Central memory CD4-positive, alpha-beta T cell (primary cell): ENCODE measurements at regions not wholly inside any gene's neighbourhood (a gene's known extent, or its start where the extent isn't known, plus 50 kb on each side); places are given as distances from the start of the nearest gene placed in this dataset.
"Not testable (repeated sequence)": the region's sequence is repeated elsewhere in the genome, so short reads cannot be mapped to it uniquely, and the experiment has no call there.

Source experiments
- DNase-seq: peaks from one replicate; pipeline ENCODE4 v3.0.0; 2022

DNA sequence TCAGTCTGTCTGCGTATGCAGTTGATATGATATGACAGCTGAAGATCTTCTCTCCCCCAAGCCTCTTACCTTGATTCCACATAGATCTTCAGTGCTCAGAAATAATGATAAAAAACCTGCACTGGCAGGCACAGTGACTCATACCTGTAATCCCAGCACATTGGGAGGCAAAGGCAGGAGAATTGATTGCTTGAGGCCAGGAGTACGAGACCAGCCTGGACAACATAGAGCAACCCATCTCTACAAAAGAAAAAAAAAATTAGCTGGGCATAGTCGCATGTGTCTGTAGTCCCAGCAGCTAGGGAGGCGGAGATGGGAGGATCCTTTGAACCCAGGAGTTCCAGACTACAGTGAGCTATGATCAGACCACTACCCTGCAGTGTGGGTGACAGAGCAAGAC is 551.0 kb upstream of the MIR17HG start:
- DNase-seq, result no peak

DNA sequence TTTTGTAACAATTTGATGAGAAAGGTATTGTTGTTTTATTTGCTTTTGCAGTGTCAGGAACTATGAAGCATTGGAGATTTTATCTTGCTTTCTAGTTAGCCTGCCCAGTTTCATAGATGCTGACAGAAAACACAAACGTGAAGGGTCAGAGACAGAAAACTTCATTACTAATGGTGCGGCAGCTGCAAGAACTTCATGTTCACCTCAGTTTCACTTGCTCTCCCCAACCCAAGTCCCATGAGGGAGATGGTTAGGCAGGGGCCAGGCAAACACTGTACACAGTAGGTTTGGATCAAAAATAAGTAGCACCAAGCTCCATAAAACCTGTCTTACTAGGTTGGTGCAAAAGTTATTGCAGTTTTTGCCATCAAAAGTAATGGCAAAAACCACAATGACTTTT is 550.2 kb upstream of the MIR17HG start:
- DNase-seq, result no peak

DNA sequence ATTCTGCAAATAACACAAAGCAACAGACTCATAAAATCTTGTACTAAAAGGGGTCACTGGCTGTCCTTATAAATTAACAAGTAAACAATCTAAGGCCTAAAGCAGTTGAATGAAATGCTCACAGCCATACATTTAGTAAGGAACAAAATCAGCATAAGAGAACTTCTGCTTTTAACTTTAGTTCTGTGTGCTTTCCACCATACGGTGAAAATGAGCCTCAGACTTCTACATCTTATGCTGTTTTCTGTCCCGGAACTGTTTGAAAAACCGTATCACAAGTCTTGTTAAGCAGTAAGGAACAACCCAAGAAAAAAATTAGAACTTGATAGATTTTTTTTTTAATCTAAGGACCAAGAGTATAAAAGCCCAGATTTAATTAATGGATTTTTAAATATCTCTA is 549.1 kb upstream of the MIR17HG start:
- no peak for DNase-seq

DNA sequence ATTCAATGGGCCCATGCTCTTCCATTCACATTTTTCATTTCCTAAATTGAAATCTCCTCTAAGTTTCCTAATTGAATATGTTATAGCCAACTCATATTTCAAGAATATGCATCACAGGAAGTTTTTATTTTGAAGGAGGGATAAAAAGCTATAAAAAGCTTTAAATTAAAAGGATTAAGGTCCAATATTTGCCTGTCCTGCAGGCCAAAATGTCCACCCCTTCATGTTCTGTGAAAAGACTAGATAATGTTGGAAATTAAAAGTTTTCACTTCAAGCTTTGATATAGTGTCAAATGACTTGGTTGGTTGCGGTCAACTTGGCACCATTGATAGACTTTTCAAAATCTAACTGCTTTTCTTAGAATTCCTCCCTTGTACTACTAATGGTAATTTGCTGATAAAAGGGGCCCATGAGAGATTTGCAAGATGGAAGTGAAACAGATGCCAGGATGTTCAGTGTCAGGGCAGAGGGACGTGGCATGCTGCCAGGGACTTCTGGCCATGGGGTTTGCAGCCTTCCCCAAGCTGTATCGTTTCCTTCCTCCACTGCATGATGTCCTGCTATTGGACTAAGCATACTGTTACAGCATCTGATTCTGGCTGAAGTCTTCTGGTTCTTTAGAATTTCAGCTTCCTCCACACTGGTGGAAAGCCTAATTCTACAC is 547.3 kb upstream of the MIR17HG start:
- no peak for DNase-seq

DNA sequence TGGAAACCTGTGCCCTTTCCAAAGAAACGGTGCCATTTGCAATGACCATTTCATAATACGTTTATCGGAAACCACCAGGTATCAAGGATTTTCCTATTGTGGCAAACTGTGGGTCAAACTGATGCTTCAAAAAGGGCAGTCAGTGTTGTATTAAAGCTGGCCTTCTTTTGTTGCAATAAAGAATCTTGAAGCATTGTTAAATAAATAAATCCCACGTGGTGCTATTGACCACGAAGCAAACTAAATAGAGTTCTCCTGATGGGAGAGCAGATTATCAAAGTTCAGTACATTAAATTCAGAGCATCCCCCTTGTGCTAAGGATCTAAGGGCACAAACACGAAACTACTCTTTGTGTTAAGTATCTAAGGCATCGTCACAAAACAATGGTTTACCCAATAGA is 545.9 kb upstream of the MIR17HG start:
- DNase-seq, result no peak

DNA sequence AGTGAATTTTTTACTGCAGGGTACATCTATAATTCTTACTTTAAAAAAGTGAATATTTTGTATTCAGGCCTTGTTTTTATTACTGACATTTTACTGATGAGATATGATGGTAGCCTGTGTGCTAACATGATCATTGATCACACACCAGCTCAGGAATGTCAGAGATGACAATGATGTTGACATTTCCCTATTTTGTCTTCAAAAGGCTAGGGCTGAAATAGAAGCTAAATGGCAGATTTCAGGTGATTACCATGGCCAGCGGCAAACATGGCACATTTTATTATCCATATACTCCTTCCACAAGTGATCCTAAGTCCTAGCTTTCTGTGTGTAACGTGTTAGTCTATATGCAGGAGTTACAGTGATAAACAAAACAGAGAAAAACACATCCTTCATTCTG is 544.3 kb upstream of the MIR17HG start:
- DNase-seq, result no peak

DNA sequence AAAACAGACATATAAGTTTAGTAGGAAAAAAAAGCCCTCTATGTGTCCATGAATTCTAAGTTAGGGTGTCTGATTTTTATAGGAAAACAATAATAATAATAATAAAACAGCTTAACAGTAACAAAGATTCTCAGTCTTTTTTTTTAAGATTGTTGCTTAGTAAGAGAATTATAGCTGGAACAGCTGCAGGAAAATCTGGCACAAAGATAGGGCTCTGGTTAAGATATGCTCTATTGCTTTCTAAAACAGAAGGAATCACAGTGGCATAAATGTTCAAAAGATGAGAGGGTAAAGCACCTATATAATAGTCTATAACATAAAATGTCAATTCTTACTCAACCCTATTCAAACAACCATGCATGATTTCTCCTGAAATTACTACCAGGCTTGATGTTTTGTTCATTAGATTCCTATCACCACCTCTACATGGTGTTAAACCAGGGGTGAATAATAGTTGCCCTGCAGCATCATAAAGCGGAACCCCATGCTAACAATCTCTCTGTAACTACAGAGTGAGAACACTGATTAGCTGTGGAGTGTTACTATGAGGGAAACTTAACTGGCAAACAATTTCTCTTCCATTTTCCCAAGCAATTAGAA is 541.4 kb upstream of the MIR17HG start:
- no peak for DNase-seq

DNA sequence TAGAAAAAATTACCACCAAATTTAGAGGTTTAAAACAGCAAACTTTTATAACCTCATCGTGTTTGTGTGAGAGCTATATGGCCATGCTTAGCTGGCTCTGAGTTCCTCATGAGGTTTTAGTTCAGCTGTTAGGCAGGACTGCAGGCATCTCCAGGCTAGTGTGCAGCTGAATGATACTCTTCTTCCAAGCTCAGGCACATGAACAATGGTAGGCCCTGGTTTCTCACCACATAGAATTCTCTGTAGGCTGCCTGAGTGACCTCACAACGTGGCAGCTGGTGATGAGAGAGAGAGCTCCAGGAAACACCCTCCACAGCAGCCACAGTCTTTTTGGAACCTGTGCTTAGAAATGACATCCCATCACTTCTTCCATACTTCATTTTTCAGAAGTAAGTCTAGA is 540.6 kb upstream of the MIR17HG start:
- DNase-seq, result no peak

DNA sequence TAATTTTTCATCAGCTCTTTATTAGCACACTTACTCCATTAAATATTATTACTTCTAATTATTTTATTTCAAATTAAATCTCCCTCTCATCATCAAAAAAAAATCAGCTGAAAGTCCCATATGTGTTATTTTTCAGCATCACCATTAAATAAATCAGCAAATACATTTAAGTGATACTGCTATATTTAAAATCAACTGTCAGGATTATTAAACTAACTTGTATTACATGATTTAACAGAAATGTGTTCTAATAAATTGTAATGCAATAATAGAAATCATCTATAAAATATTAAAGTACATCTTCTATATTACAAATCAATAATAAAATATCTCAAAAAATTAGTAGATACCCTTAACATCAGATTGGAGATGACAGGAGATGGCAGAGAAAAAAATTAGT is 538.6 kb upstream of the MIR17HG start:
- no peak for DNase-seq

DNA sequence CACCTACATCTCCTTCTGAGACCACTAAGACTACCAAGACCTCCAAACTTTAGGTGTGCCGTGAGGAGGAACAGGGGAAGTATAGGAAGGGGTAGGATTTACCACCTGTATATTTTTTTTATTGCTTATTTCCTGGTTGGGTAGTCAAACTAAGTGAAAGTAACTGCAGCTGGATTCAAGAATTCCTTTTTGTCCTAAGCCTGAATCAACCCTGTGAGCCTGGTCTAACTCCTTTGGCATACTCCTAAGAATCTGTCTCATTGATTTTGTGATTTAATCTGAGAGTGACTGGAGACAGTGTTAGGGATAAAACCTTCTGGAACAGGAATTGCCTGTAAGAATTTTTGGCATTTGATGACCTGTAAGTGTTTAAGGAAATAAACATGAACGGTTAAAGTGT is 523.5 kb upstream of the MIR17HG start:
- DNase-seq, result no peak

DNA sequence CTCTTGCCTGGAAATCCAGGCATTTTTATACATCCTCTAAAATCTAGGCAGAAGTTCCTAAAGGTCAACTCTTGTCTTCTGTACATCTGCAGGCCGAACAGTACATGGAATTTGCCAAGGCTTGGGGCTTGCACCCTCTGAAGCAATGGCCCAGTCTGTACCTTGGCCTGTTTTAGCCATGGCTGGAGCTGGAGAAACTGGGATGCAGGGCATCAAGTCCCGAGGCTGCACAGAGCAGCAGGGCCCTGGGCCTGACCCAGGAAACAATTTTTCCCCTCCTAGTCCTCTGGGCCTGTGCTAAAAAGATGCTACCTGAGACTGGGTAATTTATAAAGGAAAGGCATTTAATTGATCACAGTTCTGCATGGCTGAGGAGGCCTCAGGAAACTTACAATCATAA is 520.8 kb upstream of the MIR17HG start:
- no peak for DNase-seq

DNA sequence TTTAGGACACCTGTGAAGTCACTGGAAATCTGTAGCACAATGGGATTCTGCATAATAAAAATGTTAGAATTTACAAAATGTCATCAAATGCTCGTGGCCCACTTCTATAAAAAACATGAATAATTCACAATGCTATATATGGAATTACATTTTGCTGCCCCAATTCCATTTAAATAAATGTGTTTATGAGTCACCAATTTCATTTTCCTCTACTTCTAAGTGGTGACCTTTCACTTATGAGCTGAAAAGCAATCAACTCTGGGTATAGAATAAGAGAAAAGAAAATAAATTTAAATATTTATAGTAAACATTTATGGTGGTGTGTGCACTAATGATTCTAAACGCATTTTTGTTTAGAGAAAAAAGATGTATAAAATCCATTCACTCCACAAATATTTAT is 516.7 kb upstream of the MIR17HG start:
- DNase-seq, result no peak

DNA sequence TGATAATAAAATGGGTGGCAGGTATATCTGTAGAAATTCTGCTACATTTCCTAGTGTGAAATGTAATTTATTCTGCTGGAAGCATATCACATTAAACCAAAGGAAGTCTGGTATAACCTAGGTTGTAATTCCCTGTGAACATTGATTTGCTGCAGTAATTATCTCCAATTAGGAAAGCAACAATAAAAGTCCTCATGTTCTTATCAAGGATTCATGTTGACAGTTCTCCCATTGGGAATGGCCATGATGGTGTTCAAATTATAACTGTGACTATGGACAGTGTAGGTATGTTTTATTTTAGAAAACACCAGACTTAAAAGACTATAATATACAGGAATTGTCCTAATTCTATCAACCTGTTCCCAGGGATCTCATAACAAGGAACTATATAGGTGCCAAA is 513.5 kb upstream of the MIR17HG start:
- DNase-seq, result no peak

DNA sequence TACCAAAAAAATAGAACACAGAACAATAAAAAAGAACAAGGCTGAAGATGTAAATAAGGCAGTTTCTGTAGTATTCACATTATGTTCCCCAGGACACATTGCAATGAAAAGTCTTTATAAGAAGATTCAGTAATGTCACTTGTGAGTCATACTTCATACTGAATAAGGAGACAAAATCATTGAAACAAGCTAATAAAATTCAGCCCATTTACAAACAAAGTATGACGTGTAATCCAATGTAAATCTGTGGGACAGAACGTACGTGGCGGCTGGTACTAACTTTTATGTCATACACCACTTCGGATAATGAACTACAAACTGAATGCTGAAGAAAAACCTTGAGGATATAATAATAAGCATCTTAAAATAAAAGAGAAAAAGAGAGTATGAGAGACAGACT is 512.8 kb upstream of the MIR17HG start:
- no peak for DNase-seq

DNA sequence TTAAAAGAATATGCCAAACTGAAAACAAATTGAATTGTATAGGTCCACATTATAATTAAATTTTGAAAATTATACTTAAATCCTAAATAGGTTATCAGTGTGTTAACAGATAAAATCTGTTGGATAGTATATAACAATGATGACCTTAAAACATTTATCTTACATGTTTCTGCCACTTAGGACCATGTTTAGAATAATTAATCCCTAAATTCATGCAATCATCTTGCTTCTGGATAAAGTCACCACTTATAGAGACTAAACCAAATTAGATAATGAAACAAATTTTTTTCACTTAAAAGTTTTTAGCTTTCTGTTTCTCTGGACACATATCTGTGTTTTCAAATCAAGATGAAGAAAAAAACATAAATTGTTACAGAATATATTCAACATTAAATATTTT is 511.7 kb upstream of the MIR17HG start:
- DNase-seq, result no peak

DNA sequence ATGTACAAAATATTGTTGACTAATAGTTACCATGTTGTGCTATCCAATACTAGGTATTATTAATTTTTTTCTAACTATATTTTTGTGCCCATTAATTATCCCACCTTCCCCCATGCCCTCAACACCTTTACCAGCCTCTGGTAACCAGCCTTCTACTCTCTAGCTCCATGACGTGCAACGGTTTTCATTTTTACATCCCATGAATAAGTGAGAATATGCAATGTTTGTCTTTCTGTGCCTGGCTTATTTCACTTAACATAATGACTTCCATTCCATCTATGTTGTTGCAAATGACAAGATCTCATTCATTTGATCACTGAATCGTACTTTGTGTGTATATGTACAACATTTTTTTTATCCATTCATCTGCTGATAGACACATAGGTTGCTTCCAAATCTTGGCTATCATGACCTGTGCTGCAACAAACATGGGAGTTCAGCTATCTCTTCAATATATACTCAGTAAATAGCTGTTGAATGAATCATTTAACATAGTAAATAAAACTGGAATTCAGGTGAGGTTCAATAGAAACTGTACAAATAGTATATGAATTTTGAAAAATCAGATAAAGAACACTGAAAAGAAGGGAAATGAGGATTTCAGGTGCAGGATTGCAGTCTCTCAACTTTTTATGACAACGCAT is 509.0 kb upstream of the MIR17HG start:
- DNase-seq, result no peak

DNA sequence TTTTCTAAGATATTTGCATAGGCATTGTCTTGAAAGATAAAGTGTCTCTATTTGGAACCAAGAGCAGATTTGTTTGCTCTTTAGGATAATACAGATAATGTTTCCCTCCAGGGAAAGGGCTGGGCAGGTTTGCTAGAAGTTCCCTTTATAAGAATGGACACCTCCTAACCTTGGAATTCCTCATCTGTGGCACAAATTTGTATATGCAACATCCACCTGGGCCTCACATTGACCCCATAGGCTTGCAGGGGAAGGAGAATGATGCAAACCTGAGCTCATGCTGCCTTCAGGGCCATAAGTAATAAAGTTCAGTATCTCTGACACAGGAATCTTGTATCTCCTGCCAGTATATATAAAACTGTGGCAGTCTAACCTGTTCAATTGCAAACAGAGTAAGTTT is 508.4 kb upstream of the MIR17HG start:
- DNase-seq, result no peak

DNA sequence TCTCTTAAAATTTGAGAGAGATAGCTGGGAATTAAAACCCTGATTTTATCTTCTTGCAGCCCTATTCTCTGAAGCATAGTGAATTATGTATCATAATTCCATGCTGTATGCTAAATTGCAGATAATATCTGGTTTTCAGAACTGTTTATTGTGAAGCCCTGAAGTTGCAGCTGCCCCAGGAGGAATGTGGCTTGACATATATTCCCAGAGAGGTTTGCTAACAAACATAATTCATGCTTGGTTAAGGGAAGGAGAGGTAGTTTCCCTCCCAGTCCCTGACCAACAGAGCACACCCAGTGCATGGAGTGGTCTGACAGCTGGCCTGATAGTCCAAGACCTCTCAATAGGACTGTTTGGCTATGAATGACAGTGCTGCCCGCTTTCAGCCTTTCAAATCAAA is 500.6 kb upstream of the MIR17HG start:
- DNase-seq, result no peak

DNA sequence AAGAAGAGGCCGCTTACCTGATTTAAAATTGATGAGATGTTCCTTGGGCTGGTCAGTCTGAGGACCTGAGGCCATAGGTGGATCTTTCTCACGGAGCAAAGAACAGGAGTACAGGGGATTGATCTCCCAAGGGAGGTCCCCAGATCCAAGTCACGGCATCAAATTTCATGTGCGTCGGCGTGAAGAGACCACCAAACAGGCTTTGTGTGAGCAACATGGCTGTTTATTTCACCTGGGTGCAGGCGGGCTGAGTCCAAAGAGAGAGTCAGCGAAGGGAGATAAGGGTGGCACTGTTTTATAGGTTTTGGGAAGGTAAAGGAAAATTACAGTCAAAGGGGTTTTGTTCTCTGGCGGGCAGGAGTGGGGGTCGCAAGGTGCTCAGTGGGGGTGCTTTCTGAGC is 493.8 kb upstream of the MIR17HG start:
- DNase-seq, result not testable (repeated sequence)

DNA sequence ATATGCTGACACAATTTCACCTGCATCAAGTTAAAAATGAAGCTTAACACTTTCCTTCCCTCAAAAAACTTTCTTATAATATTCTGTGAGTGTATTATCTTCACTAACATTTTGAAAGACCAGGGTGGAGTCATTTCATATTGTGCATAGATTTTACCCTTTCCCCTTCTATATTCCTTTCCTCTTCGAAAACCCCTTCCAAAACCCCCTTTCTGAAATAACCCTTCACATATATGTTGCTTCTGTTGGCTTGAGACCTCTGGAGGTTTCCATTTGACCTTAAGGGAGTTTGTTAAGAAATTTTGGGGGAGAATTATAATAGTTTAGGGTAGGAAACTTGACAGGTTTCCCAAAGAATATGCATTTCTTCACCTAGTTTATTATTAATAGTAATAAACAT is 489.6 kb upstream of the MIR17HG start:
- DNase-seq, result no peak

DNA sequence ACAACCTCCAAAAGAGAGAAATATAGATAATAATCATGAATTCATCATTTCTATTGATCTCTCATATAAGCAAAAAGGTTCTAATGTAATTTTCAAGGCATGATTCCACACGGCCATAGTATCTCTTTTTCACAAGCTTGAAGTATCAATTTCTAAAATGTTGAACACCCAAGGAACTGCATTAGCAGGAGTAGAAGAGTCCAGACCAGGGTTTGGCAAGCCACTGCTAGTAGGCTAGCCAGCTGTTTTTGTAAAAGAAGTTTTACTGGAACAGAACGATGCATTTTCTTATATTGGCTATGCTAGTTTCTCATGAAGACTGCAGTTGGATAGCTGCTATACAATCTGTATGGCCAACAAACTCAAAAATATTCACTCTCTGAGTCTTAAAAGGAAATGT is 481.5 kb upstream of the MIR17HG start:
- DNase-seq, result no peak

DNA sequence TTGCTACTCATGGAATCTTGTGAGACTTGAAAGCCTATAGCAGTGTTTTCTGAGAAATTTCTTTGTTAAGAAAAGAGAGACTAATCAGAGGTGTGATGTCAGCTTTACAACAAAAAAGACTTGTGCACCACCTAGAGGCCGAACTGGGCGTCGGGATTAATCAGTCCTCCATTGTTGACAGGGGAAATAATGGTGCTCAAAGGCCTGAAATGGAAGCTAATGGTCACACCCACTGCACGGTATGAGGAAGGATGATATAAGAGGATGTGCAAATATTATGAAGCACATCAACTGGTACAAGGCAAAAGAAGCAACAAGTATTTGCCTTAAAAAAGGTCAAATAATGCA is 480.2 kb upstream of the MIR17HG start:
- DNase-seq, result no peak

DNA sequence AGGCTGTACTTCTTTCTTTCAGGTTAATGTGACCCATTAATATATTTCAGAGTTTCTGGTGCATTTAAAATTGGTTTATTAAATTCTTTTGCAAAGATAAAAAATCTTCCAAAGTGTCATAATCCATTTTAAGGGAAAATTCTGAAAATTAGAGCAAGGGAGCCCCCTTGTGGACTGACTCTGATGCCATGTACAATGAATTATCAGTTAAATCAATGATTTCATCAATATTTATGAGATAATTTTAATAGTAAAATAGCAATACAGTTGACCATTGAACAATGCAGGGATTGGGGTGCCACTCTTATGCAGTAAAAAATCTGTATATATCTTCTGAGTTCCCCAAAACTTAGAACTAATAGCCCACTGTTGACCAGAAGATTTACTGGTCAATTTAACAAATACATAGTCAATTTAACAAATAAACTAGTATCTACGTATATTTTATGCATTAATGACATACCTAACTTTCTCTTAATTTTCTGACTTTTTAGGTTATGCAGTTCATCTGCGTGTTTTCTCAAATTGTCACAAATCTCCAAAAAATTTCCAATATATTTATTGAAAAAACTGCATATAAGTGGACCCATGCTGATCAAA is 479.1 kb upstream of the MIR17HG start:
- no peak for DNase-seq

DNA sequence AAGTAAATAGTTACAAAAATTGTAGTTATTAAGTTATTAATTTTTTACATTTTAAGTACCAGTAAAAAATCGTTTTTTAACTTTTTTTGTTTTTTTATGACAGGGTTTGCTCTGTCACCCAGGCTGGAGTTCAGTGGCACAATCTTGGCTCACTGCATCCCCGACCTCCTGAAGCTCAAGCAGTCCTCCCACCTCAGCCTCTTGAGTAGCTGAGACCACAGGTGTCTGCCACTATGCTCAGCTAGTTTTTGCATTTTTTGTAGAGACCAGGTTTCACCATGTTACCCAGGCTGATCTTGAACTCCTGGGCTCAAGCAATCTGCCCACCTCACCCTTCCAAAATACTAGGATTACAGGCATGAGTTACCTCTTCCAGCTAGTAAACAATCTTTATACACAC is 477.9 kb upstream of the MIR17HG start:
- DNase-seq, result no peak
